GM18519 (cell line): ENCODE measurements at regions not wholly inside any gene's neighbourhood (a gene's known extent, or its start where the extent isn't known, plus 50 kb on each side); places are given as distances from the start of the nearest gene placed in this dataset.
"Not testable (repeated sequence)": the region's sequence is repeated elsewhere in the genome, so short reads cannot be mapped to it uniquely, and the experiment has no call there.

ENCODE experiments used
- ATAC-seq: cut with Tn5 transposase; IDR thresholded peaks from one replicate; pipeline ENCODE4 v1.9.1; 2021; ENCODE audit warnings: mild to moderate bottlenecking, moderate library complexity; ENCODE audit not compliant: unreplicated experiment, low FRiP score

- ATAC-seq: no peak
These were observed 142.1 kb upstream of the ZNF438 start for GRCh38 chr10:31173752-31174151.

DNA sequence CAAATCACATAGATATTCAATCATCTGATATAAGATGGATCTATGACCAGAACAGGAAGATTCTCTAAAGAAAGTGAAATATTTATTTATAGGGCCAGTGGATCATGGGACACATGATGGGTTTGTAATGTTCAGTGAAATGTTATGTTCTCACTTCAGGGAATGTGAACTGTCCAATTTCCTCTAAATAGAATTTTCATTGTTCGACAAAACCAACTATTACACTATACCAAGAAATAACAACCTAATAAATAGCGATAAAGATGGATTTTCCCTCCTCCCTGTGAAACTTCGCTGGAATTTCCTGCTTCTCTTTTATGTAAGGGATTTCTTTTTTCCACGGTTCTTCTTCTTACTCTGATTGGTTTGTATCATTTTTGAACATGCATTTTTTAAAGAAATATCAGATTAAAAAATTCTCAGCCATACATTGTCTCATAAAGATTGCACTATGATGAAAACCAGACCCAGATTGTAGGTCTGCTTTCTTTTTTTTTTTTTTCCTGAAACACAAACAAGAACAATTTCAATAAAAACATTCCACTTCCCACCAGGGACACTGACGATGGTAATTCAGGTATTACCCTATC is 139.8 kb upstream of the ZEB1 start:
- no peak for ATAC-seq

GRCh38 chr10:31186225-31187000 is 132.6 kb upstream of the ZEB1 start:
- no peak for ATAC-seq

- ATAC-seq: no peak
These were observed 131.8 kb upstream of the ZEB1 start for GRCh38 chr10:31187182-31187581.

DNA sequence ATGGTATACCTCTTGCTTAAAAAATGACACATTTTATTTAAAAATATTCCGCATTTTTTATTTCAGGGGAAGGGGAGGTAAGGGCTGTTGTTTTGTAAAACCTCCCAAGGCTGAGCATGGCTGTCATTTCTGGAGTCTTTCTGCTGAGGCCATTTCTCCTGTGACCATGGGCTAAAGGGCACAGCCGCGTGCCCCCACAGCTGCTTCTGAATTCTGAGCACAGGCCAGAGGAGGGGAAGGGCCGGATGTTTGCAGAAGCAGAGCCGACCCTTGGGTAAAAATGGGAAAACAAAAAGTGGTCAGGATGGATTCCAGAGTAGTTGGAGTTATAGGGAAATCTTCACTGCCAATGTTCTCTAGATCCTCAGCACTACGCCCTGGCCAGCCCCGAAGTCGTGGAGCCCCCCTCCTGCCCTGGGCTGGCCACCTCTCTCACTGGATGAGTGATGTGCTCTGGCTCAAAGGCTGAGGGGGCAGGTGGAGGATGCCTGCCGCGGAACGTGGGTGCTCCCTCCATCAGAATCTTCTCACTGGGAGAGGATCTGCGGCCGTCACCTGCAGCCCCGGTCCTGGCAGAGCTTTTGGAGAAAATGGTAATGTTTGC is 131.3 kb upstream of the ZEB1 start:
- ATAC-seq: no peak

GRCh38 chr10:31188792-31189406 is 130.1 kb upstream of the ZEB1 start:
- ATAC-seq: no peak

GRCh38 chr10:31190488-31190887 is 128.5 kb upstream of the ZEB1 start:
- ATAC-seq: no peak

- no peak for ATAC-seq
These were observed 126.5 kb upstream of the ZEB1 start for GRCh38 chr10:31192475-31192874.

- ATAC-seq: no peak
These were observed 124.0 kb upstream of the ZEB1 start for GRCh38 chr10:31194986-31195385.

- ATAC-seq: no peak
These were observed 121.1 kb upstream of the ZEB1 start for GRCh38 chr10:31197886-31198285.

- ATAC-seq: no peak
These were observed 114.9 kb upstream of the ZEB1 start for GRCh38 chr10:31204090-31204489.

DNA sequence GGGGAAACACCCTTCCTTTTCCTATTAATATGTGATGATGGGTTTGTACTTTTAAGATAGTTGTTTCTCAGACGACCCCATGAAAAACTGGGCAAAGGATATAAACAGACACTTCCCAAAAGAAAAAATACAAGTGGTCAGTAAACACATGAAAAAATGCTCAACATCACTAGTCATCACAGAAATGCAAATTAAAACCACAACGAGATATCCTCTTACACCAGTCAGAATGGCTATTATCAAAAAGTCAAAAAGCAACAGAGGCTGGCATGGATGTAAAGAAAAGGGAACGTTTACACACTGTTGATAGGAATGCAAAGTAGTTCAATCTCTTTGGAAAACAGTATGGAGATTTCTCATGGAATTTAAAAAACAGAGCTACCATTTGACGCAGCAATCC is 111.4 kb upstream of the ZEB1 start:
- ATAC-seq: no peak

DNA sequence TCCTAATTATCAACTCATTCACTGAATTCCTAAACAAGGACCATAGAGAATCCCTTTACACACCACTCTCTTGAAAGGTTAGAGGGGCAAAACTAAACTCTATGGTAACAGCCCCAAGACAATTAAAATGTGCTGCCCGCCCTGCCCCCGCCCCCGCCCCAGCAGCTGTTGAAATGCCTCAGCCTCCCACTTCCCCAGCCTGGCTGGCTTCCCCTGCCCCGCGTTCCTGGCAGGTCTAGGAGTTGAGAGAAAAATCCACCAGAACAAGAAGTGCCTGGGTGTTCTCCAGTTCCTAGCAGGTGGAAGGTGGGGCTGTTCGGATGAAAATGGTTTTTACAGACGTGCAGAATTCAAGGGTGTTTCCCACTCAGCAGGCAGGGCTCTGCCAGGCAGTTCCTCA is 109.5 kb upstream of the ZEB1 start:
- ATAC-seq: no peak

GRCh38 chr10:31210190-31210589 is 108.8 kb upstream of the ZEB1 start:
- no peak for ATAC-seq

DNA sequence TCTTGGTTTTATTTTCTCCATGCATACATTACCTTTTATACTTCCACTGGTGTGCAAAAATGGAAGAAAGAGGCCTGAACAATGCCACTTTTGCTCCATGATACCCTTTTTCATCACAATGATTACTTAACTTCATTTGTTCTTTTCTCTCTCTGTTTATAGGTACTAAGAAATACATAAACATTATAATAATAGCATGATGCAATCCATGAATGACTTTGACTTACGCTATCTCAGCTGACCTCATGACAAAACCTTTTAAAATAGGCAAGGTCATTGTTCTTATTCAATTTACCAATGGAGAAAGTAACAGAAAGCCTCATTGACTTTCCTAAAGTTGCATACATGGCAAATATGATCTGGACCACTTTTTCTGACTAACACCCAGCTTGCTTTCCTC is 105.1 kb upstream of the ZEB1 start:
- ATAC-seq: no peak

GRCh38 chr10:31215052-31215451 is 104.0 kb upstream of the ZEB1 start:
- no peak for ATAC-seq

GRCh38 chr10:31219306-31219705 is 99.7 kb upstream of the ZEB1 start:
- no peak for ATAC-seq

DNA sequence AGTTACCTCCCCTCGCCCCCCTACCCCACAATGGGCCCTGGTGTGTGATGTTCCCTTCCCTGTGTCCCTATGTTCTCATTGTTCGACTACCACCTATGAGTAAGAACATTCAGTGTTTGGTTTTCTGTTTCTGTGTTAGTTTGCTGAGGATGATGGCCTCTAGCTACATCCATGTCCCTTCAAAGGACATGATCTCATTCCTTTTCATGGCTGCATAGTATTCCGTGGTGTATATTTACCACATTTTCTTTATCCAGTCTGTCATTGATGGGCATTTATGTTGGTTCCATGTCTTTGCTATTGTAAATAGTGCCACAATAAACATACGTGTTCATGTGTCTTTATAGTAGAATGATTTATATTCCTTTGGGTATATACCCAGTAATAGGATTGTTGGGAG is 90.2 kb upstream of the ZEB1 start:
- not testable (repeated sequence) for ATAC-seq

DNA sequence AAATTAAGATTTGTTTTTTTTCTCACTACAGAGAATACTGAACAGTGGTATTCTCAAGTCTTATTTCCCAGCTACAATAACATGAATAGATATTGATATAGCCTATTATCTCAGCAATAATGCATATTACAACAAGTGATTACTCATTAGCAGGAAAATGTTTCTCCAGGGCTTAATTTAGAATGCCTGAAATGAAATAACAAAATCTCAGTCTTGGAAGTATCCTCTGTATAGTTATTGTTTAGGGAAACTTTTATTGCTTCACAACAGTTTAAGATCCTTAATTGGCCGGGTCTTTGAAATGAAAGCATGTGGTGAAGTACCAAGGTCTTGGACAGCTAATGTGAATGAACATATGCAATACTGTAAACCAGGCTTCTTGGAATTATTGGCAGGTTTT is 79.1 kb upstream of the ZEB1 start:
- no peak for ATAC-seq

DNA sequence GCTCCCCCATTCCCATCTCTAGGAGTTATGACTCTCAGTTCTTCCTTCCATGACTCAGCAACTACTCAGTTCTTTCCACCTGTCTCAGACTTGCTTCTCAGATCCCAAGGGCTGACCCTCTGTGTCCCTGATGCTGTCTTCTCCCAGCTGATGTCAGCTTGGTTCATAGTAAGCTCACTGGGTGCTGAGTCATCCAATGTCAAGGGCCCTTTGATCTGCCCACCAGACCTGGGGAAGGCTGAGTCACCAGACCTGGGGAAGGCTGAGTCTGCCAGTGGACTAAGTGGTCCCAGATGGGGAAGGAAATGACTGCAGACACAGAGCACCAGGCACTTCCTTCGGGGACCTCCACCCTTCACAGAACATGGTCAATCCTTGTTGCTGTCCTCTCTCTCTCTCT is 76.1 kb upstream of the ZEB1 start:
- no peak for ATAC-seq

GRCh38 chr10:31251118-31251517 is 67.9 kb upstream of the ZEB1 start:
- ATAC-seq: not testable (repeated sequence)

DNA sequence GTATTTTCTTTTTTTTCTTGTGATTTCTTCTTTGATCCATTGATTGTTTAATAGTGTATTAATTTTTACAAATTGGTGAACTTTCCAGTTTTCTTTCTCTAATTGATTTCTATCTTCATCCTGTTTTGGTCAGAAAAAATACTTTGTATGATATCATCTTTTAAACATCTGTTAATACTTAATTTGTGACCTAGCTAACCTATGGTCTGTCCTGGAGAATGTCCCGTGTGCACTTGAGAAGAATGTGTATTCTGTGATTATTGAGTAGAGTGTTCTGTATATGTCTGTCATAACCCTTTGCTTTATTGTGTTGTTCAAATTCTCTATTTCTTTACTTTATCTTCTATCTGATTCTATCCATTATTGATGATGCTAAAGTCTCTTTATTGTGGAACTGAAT is 65.8 kb upstream of the ZEB1 start:
- ATAC-seq: no peak
